Left lung (tissue), 4 donors: ENCODE measurements at regions not wholly inside any gene's neighbourhood (a gene's known extent, or its start where the extent isn't known, plus 50 kb on each side); places are given as distances from the start of the nearest gene placed in this dataset.

ENCODE experiments used
- ATAC-seq: fragments of 200-7000 bp; cut with Tn5 transposase; one replicate; pipeline ENCODE4 v1.9.1; 2020; ENCODE audit warnings: moderate library complexity
- DNase-seq, 4 donors: peaks; one replicate each; pipeline ENCODE4 v3.0.0-alpha.2; 2013 to 2020
- H3K27ac ChIP-seq, 2 donors: fragments of 200-600 bp; sonication (generic) in 1 of 2; one replicate each; pipeline versions ENCODE4 v1.5.0 to v1.8.0; 2020 to 2021
- H3K27me3 ChIP-seq, 2 donors: fragments of 200-600 bp; sonication (generic) in 1 of 2; one replicate each; pipeline versions ENCODE4 v1.5.0 to v1.8.0; 2020 to 2021
- H3K36me3 ChIP-seq, 2 donors: fragments of 200-600 bp; sonication (generic) in 1 of 2; one replicate each; pipeline versions ENCODE4 v1.5.0 to v1.8.0; 2020 to 2021
- H3K4me1 ChIP-seq, 2 donors: fragments of 200-600 bp; one replicate each; pipeline ENCODE4 v1.8.0; 2021
- H3K4me3 ChIP-seq, 2 donors: fragments of 200-600 bp; sonication (generic) in 1 of 2; one replicate each; pipeline versions ENCODE4 v1.5.0 to v1.8.0; 2020 to 2021; ENCODE audit warnings: mild to moderate bottlenecking in 1 of 2
- H3K9me3 ChIP-seq, 2 donors: fragments of 200-600 bp; sonication (generic) in 1 of 2; one replicate each; pipeline versions ENCODE4 v1.5.0 to v1.8.0; 2020 to 2021
- CTCF ChIP-seq, 2 donors: fragments of 200-600 bp; sonication (generic) in 1 of 2; IDR thresholded peaks; one replicate each; pipeline versions ENCODE4 v1.5.0 to v1.8.0; 2021; ENCODE audit warnings: antibody characterized with exemption in 2 of 2
- intact Hi-C, 2 donors: fragments of 100-400 bp; cut with DNase I; formaldehyde crosslinking; loops; one replicate each; pipeline versions ENCODE4 v1.11.2 to v1.14.2; 2022
- donor health status: DM: no; HTN: yes; CAD: no.
- donor health status: DM: no; HTN: no; CAD: no.

GRCh38 chr2:117603060-117603459 is 211.4 kb upstream of the DDX18 start:
- H3K4me1 ChIP-seq = no peaks in the 10 kb centered on the region
- H3K4me3 ChIP-seq = no peak overlapping the region
- H3K27ac ChIP-seq = no peak overlapping the region
- no peaks in the 10 kb centered on the region for H3K36me3 ChIP-seq
- intact Hi-C loops = no loop called here
- H3K9me3 ChIP-seq = peaks cover 0 to 4% of the 10 kb centered on the region in 2 donors
- DNase-seq (no peak), ATAC-seq (no peak)
- no peaks in the 10 kb centered on the region for H3K27me3 ChIP-seq
- no peak for TF ChIP-seq CTCF (IDR thresholded peaks at IDR 0.05)

- DNase-seq = no peak
- TF ChIP-seq CTCF (IDR thresholded peaks at IDR 0.05) = no peak
- intact Hi-C loops = no loop called here
- no peaks in the 10 kb centered on the region for H3K36me3 ChIP-seq
- H3K4me1 ChIP-seq = no peaks in the 10 kb centered on the region
- no peak overlapping the region for H3K4me3 ChIP-seq
- ATAC-seq = no peak
- H3K27me3 ChIP-seq = no peaks in the 10 kb centered on the region
- no peaks in the 10 kb centered on the region for H3K9me3 ChIP-seq
- H3K27ac ChIP-seq = no peak overlapping the region
Measured at GRCh38 chr2:117603567-117603966, 210.9 kb upstream of the DDX18 start.

DNA sequence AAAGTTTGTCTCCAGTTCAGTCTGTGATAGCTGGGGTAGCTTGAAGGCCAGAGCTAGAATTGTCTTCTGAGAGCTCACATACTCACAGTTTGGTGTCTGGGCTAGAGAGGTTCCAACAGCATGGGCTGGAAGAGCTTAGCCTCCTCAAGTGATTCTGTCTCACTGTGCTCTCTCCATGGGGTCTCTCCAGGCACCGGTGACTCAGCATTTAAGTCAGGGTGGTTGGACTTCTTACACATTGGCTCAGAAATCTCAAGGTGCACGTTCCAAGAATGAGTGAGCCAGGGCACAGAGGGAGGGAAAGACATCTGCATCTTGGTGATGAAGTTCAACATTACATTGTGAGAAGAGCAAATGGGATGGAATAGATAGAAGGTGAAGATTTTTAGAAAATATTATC is 207.3 kb upstream of the DDX18 start:
- no peak overlapping the region for H3K4me3 ChIP-seq
- H3K9me3 ChIP-seq = no peaks in the 10 kb centered on the region
- no peaks in the 10 kb centered on the region for H3K36me3 ChIP-seq
- intact Hi-C loops = no loop called here
- DNase-seq = no peak
- TF ChIP-seq CTCF (IDR thresholded peaks at IDR 0.05) = no peak
- no peaks in the 10 kb centered on the region for H3K4me1 ChIP-seq
- no peaks in the 10 kb centered on the region for H3K27me3 ChIP-seq
- ATAC-seq = no peak
- H3K27ac ChIP-seq = no peak overlapping the region

- DNase-seq (no peak), ATAC-seq (no peak)
- intact Hi-C loops = no loop called here
- no peak overlapping the region for H3K27ac ChIP-seq
- no peaks in the 10 kb centered on the region for H3K4me1 ChIP-seq
- no peak for TF ChIP-seq CTCF (IDR thresholded peaks at IDR 0.05)
- no peaks in the 10 kb centered on the region for H3K36me3 ChIP-seq
- no peaks in the 10 kb centered on the region for H3K9me3 ChIP-seq
- no peak overlapping the region for H3K4me3 ChIP-seq
- H3K27me3 ChIP-seq = no peaks in the 10 kb centered on the region
Measured at GRCh38 chr2:117613101-117613500, 201.4 kb upstream of the DDX18 start.

GRCh38 chr2:117614296-117614695 is 200.2 kb upstream of the DDX18 start:
- no peak overlapping the region for H3K4me3 ChIP-seq
- H3K27me3 ChIP-seq = no peaks in the 10 kb centered on the region
- no peaks in the 10 kb centered on the region for H3K36me3 ChIP-seq
- H3K27ac ChIP-seq = no peak overlapping the region
- ATAC-seq = no peak
- H3K9me3 ChIP-seq = no peaks in the 10 kb centered on the region
- intact Hi-C loops = no loop called here
- DNase-seq = no peak
- H3K4me1 ChIP-seq = no peaks in the 10 kb centered on the region
- no peak for TF ChIP-seq CTCF (IDR thresholded peaks at IDR 0.05)
